ENCODE measurements at regions not wholly inside any gene's neighbourhood (a gene's known extent, or its start where the extent isn't known, plus 50 kb on each side); places are given as distances from the start of the nearest gene placed in this dataset.

- TF ChIP-seq GTF2F1 (IDR thresholded peaks at IDR 0.05; ENCODE audit: borderline replicate concordance, low read depth, low read length), result no peak
- no peak for TF ChIP-seq RXRA (IDR thresholded peaks at IDR 0.05; ENCODE audit: insufficient read depth, low read depth, low read length)
These were observed 225.9 kb downstream of the MAFB start (continued) for GRCh38 chr20:40463171-40463570.
